ENCODE measurements at regions not wholly inside any gene's neighbourhood (a gene's known extent, or its start where the extent isn't known, plus 50 kb on each side); places are given as distances from the start of the nearest gene placed in this dataset.

DNA sequence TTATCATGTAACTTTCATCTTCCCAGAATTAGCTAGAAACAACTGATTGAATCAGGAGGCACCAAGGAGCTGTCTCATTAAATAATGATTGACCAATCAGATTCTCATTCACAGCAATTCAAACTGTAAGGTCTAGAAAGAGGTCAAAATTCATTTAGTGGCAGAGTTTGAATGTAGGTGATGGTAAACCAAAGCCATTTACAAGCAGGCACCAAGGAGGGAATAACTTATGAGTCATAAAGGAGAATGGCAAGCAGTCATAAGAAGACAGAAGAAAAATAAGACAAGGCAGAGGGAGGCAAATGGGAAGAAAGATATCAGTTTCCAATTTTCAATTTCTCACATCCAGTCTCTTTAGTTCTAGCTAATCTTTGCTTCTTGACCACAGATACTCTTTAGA, 52.9 kb upstream of the DEFB112 start:
- FAIRE-seq: no peak

DNA sequence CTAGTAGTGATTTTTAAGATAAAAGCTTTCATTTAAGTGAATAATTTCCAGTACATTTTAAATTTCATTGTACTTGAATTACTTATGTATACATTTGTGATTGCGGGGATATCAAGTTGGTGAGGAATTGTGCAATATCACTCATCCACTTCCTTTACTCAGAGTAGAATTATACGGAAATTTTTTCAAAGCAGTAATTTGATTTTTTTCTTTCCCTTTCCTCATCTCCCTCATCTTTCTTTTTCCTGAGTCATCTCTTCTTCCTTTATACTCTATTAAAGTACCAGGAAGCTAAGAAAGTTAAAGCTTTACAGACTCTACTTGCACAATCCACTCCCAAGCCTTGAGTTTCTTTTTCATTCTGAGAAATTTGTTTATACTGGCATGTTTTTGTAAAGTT, 60.9 kb upstream of the DEFB112 start:
- FAIRE-seq: no peak

DNA sequence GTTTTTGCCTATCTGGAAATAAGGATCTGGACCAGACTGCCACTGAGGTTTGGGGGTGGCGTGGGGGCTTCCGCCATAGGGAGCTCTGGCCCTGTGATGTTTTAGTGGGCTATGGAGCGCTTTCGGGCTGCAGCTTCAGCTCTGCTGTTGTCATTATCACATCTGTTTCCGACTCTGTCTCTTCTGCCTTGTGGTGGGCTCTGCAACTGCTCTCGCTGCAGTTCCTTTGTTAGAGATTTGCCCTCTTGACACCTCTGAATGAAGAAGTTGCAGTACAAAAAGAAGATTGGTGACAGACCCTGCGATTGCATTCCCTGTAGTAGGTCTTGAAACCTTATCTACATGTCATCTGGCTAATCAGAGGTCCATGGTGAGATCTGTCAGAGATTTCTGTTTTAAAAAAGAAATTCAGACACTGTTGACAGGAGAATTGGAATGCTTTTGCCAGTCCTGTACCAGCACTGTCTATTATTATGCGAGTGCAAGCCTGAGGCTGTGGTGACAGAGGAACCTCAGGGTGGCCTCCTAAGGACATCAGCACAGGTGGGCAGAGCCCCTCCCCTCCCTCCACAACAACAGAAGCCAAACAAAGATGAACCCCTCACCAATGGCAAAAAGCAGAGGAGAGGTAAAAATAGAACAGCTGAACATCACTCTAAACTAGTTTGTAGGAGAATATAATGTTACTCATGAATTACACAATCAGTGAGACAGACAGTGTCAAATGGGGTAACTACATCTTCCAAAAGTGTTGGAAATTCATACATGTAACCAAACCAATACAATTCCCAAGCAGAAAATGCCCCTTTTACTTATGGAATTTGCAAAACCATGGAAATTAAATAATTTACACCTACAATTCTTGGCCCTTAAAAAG, 63.5 kb upstream of the DEFB112 start:
- FAIRE-seq: no peak

GRCh38 chr6:50116390-50116789, 66.7 kb upstream of the DEFB112 start:
- FAIRE-seq: no peak

DNA sequence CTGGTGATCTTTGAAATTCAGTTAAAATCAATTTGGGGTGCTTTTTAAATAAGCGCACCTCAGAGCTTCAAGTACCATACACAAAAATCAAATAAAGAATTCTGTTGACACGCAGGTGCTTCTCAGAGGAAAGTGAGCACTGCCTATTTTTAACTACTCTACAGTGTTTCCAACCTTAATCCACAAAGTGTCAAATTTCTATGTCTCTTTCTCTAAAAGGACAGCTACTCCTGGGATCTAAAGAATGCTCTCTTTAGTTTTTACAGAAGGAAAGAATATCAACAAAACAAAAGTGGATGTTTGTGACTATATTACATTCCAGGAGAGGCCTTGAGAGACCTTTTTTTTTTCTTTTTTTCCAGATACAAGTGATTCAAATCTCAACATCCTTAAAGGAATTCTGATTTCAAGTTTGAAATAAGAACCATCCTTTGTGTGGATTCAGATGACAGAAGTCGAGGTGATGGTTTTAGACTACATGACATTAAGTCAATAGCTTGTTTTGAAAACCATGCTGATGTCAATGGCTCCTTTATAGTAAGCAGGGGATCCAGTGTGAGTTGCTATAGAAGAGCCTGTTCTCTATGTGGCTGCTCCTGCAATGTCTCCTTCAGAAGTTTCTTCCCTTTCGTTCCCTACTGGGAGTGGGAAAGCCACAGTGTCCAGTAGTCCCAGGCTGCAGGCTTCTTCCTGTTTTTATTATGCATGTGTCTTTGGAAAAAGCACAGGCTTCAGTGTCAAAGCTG, 67.2 kb upstream of the DEFB112 start:
- FAIRE-seq: no peak

DNA sequence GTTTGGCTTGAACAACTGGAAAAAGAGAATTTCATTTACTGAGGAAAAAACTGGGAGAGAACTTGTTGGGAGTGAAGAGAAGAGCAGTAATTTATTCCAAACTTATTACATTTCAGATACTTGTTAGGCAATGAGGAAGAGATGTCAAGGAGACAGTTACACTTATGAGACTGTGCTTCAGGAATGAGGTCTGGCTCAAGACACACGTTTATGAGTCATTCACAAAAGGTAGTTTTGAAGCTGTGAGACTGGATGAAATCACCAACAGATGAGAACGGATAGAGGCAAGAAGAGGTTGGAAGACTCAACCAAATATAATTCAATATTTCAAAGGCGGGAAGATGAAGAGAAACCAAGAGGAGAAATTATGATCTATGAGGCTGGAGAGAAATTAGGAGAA, 70.6 kb upstream of the DEFB112 start:
- no peak for FAIRE-seq

GRCh38 chr6:50123688-50124087, 74.0 kb upstream of the DEFB112 start:
- FAIRE-seq: no peak

- FAIRE-seq: no peak
These were observed 74.8 kb upstream of the DEFB112 start for GRCh38 chr6:50124572-50124971.

DNA sequence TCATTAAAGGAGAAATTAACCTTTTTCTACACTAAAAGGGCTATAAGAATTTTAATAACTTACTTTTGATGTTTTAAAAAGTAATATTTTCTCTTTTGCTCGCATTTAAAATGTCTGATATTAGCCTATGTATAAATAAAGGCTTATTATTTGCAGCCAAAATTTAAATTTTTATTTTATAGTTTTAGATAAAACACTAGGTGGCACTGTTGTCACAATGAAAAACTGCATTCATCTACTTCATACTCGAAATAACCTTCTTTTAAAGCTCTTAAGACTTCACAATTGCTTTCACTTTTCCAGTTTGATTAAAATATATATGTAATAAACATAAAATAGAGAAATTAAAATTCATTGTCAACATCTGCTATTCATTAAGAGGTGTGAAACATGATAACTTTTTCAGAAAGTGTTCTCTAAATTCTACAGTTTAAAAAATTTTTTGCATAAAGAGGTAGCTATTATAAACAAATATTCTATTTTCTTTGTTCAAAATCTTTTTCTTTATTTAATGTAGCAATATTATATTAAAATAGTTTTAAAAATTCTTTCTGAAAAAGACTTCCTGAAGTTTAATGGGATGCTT, 78.8 kb upstream of the DEFB112 start:
- FAIRE-seq: peak; percentile 98

GRCh38 chr6:50135968-50136367, 86.2 kb upstream of the DEFB112 start:
- no peak for FAIRE-seq

- FAIRE-seq: no peak
These were observed 91.4 kb upstream of the DEFB112 start for GRCh38 chr6:50141100-50141499.

- no peak for FAIRE-seq
These were observed 93.4 kb upstream of the DEFB112 start for GRCh38 chr6:50143011-50143719.

GRCh38 chr6:50145125-50145524, 95.4 kb upstream of the DEFB112 start:
- FAIRE-seq: no peak

DNA sequence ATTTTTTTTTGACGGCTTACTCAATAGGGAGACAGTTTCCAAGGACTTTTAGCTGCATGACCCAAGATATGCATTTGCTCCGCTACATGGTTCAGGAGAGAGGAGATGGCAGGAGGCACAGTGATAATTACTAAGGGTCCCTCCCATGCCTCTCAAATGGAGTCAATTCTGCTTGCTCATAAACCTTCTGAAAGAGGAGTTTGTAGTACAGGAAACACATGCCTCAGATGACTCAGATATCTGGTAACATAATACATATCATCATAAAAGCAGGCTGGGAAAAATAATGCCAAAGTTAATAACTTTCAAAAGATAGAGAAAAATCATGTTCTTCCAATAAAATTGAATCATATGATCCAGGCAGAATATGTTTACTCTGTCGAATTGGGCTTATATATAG, 97.6 kb upstream of the DEFB112 start:
- no peak for FAIRE-seq

GRCh38 chr6:50180646-50181045, 130.9 kb upstream of the DEFB112 start:
- no peak for FAIRE-seq

GRCh38 chr6:50185006-50185405, 135.3 kb upstream of the DEFB112 start:
- FAIRE-seq: no peak

DNA sequence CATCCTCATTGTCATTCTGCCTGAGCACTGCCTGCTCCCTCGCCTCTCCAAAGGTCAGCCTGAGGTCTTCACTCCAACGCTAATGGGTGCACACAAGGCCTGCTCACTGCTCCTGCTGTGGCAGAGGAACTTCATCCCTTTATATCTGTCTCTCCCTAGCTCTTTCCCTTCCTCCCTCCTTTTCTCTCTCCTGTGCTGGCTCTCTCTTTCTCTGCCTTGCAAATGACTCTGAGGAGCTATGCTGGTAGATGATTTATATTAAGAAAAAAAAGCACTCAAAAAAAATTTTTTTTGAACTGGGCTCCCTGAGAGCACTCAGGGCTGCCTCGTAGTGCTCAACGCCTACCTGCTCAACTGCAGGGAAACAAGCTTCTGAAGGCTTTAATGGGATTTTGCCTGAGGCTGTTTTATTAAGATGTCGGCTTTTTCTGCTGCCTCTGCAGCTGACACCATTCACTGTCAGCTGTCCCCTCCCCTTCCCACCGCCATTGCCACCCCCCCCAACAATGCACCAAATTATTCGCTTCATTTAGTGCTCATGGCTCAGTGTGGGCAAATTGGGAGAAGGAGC, 137.7 kb upstream of the DEFB112 start:
- no peak for FAIRE-seq

GRCh38 chr6:50198245-50198644, 148.5 kb upstream of the DEFB112 start:
- no peak for FAIRE-seq

- FAIRE-seq: no peak
These were observed 153.0 kb upstream of the DEFB112 start for GRCh38 chr6:50202766-50203165.

DNA sequence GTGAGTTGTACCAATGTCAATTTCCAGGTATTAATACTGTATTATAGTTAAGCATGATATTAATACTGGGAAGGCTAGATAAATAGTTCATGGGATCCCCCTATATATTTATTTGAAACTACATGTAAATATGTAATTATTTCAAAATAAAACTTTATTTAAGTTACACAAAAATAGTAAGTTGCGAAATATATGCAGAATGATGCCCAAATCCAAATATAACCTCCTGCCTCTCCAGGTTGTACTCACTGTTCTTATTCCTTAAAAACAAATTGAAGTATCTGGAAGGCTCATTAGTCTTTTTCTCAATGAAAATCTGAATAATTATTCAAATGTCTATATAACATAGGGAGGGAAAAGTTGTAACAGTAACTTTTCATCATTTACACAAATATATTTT, 161.9 kb upstream of the DEFB112 start:
- no peak for FAIRE-seq

DNA sequence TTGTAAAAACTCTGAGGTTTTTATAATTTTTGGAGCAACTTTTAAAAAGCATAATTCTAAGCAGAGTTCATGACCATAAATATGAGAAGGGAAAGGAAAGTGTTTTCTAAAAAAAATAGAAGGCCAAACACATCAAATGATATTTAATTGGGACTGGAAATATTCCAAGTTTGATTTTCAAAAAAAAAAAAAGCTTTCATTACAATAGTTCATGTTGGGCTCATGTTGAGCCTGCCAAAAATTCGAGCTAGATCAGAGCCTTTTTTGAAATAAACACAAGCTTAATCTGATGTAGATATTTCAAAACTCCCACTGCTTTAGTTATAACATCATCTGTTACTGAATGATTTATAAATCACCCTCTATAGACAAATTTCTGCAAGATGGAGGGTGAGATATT, 163.4 kb upstream of the DEFB112 start:
- FAIRE-seq: peak; percentile 77

DNA sequence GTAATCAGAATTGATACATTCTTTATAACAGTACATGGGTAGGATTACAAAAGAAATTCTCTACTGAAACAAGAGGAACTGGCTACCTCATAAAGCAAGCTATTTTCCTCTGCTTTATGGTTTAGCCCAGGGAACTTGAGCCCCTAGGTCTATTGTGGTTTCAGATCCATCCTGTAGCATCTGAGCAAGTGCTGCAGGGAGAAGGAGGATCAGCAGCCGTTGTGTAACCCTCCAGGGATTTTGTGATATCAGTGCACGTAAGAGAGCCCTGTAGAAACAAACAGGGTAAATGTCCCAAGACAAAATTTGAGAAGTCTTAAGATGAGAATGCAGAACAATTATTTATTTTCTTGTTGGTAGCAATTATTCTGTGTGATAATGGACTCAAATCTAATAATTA, 165.2 kb upstream of the DEFB112 start:
- FAIRE-seq: no peak

- no peak for FAIRE-seq
These were observed 168.1 kb upstream of the DEFB112 start for GRCh38 chr6:50217841-50218240.
